ENCODE measurements at regions not wholly inside any gene's neighbourhood (a gene's known extent, or its start where the extent isn't known, plus 50 kb on each side); places are given as distances from the start of the nearest gene placed in this dataset.

DNA sequence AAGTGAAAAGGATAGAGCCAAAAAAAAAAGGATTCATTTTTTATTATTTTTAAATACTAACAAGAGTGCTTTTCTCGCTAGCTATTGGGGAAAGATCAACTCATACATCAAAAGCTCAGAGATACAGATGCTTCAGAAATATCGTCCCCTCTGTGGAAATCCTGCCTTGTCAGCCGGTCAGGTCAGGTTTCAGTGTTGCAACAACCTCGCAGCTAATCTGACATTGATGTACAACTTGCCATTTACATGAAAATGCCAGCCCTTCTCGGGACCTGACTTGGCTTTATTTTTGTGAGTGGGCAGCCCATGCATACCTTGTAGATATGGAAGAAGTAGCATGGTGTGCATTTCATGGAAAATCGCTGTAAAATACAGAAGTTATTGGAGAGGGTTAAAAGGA, 358.8 kb upstream of the ADAMTS16 start:
- Histone ChIP-seq H3K9ac (ENCODE audit: low read depth in 2 of 2, low read length in 2 of 2) (no peak overlapping the region), H3K4me1 (no peaks in the 10 kb centered on the region), H3K36me3 (no peaks in the 10 kb centered on the region), H3K9me3 (no peaks in the 10 kb centered on the region), H3K27me3 (no peaks in the 10 kb centered on the region), H3K4me3 (no peak overlapping the region), H3K27ac (no peak overlapping the region)
- TF ChIP-seq, protein P1, sequence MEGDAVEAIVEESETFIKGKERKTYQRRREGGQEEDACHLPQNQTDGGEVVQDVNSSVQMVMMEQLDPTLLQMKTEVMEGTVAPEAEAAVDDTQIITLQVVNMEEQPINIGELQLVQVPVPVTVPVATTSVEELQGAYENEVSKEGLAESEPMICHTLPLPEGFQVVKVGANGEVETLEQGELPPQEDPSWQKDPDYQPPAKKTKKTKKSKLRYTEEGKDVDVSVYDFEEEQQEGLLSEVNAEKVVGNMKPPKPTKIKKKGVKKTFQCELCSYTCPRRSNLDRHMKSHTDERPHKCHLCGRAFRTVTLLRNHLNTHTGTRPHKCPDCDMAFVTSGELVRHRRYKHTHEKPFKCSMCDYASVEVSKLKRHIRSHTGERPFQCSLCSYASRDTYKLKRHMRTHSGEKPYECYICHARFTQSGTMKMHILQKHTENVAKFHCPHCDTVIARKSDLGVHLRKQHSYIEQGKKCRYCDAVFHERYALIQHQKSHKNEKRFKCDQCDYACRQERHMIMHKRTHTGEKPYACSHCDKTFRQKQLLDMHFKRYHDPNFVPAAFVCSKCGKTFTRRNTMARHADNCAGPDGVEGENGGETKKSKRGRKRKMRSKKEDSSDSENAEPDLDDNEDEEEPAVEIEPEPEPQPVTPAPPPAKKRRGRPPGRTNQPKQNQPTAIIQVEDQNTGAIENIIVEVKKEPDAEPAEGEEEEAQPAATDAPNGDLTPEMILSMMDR (IDR thresholded peaks at IDR 0.05): no peak
- intact Hi-C loops (cut with DNase I): no loop called here
- DNase-seq: no peak

DNA sequence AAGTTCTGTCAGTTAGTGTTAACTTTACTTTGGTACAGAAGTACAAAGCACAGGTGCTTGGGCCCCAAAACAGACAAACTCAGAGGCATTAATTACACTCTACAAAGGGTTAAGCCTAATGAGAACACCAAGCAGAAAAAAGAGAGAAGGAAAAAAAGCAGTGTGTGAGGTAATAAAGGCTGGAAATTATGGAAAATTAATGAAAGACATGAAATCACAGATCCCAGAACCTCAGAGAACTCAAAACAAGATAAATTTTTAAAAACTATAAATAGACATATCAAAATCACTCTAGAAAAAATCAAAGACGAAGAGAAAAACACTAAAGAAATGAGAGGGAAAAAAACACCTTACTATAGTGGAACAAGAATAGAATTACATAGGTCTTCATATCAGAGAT, 354.2 kb upstream of the ADAMTS16 start:
- no peaks in the 10 kb centered on the region for H3K27me3 ChIP-seq
- no peak overlapping the region for H3K27ac ChIP-seq
- no peaks in the 10 kb centered on the region for H3K9me3 ChIP-seq
- intact Hi-C loops (cut with DNase I): no loop called here
- no peak for DNase-seq
- no peak overlapping the region for H3K9ac ChIP-seq (ENCODE audit: low read depth in 2 of 2, low read length in 2 of 2)
- H3K36me3 ChIP-seq: no peaks in the 10 kb centered on the region
- H3K4me3 ChIP-seq: no peak overlapping the region
- H3K4me1 ChIP-seq: no peaks in the 10 kb centered on the region
- TF ChIP-seq, protein P1 (IDR thresholded peaks at IDR 0.05): no peak

DNA sequence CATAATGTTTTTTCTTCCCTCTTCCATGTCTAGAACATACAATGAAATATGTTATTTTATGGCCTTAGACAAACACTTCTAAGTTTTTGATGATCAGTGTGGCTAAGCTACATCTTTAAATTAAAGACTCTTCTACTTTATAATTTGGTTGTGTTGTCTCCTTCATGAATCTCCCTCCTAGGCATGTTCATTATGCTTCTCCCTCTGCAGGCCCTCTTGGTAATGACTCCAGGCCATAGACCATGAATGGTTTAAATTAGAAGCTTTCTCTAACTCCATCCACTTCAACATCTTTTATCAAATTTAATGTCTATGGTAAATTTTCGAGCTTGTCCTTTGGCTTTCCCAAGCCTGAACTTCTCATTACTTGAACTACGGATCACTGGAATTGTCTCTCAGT, 342.7 kb upstream of the ADAMTS16 start:
- H3K27me3 ChIP-seq: no peaks in the 10 kb centered on the region
- DNase-seq: no peak
- intact Hi-C loops (cut with DNase I): no loop called here
- H3K9ac ChIP-seq (ENCODE audit: low read depth in 2 of 2, low read length in 2 of 2): no peak overlapping the region
- no peaks in the 10 kb centered on the region for H3K9me3 ChIP-seq
- H3K4me1 ChIP-seq: no peaks in the 10 kb centered on the region
- TF ChIP-seq, protein P1 (IDR thresholded peaks at IDR 0.05): no peak
- H3K4me3 ChIP-seq: no peak overlapping the region
- no peak overlapping the region for H3K27ac ChIP-seq
- no peaks in the 10 kb centered on the region for H3K36me3 ChIP-seq

DNA sequence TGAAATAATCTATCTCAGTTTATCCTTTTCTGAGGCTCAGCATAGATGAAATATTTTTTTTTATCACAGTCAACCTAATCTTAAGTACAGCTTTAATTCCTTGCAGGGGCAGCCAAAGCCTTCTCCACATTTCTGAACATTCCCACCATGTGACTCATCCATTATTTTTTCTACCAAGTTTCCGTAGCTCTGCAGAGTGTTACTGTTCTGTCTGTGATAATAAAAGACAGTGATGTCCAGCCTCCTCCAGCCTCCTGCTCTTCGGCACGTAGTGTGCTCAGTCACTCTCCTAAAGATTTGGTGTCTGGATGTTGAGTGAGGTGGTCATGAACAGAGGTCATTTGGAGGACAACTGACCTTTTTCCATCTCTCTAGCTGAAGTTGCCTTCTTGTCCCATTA, 338.1 kb upstream of the ADAMTS16 start:
- no peak overlapping the region for H3K9ac ChIP-seq (ENCODE audit: low read depth in 2 of 2, low read length in 2 of 2)
- no peaks in the 10 kb centered on the region for H3K4me1 ChIP-seq
- H3K36me3 ChIP-seq: no peaks in the 10 kb centered on the region
- H3K4me3 ChIP-seq: no peak overlapping the region
- no peaks in the 10 kb centered on the region for H3K27me3 ChIP-seq
- TF ChIP-seq, protein P1 (IDR thresholded peaks at IDR 0.05): no peak
- H3K9me3 ChIP-seq: no peaks in the 10 kb centered on the region
- DNase-seq: no peak
- intact Hi-C loops (cut with DNase I): no loop called here
- no peak overlapping the region for H3K27ac ChIP-seq

DNA sequence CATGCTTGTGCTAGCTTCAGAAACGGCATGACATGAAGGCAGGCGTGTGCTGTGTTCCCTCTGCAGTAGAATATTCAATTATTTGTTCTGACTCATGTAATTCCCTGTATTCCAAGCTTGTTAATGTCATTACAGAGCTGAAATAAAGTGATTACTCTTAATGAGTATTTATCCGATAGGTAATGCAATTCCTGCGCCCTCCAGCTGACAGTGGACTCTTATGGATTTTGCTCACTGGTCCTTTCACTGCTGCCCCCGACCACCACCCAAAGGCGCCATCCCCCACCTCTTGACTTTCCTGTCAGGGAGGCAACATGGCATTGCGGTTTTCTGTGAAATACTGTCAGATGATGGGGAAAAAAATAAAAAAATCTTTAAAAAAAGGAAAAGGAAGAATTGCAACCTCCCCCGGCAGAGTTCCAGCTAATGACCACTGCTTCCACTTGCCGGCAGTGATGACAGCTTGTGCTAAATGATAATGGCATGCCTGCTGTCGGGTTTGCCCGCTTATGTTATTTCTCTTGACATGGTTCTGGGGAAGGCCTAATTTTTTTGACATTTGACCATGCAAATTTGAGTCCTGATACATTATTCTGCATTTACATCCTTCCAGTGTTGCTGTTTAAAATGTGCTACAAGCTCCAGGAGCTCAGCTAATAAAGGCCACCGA, 335.3 kb upstream of the ADAMTS16 start:
- DNase-seq: no peak
- intact Hi-C loops (cut with DNase I): no loop called here
- TF ChIP-seq, protein P1 (IDR thresholded peaks at IDR 0.05): no peak
- Histone ChIP-seq H3K9ac (ENCODE audit: low read depth in 2 of 2, low read length in 2 of 2) (no peak overlapping the region), H3K9me3 (no peaks in the 10 kb centered on the region), H3K4me3 (no peak overlapping the region), H3K27ac (no peak overlapping the region), H3K4me1 (no peaks in the 10 kb centered on the region), H3K27me3 (no peaks in the 10 kb centered on the region), H3K36me3 (no peaks in the 10 kb centered on the region)

Measured in colonic mucosa (tissue), 4 donors.